Activated T-helper 1 cell treated with Interleukin-2 at 50 U/mL for 16 hours (primary cell): ENCODE measurements at regions not wholly inside any gene's neighbourhood (a gene's known extent, or its start where the extent isn't known, plus 50 kb on each side); places are given as distances from the start of the nearest gene placed in this dataset.

Source experiments
- DNase-seq: peaks from one replicate; pipeline ENCODE4 v3.0.0-alpha.2; 2020; ENCODE audit warnings: low read depth

DNA sequence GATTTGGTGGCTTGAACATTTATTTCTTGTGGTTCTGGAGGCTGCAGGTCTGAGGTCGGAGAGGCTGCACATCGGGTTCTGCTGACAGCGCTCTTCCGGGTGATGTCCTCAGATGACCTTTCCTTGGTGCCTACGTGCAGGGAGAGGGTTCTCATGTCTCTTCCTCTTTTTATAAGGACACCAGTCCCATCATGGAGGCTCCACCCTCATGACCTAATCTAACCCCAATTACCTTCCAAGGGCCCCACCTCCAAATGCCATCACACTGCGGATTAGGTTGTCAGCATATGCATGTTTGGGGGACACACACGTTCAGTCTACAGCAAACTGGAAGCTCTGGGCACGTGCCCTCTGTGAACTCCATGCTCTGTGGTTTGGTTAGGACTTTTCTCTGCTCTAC is 338.6 kb downstream of the FGF9 start:
- DNase-seq = no peak

DNA sequence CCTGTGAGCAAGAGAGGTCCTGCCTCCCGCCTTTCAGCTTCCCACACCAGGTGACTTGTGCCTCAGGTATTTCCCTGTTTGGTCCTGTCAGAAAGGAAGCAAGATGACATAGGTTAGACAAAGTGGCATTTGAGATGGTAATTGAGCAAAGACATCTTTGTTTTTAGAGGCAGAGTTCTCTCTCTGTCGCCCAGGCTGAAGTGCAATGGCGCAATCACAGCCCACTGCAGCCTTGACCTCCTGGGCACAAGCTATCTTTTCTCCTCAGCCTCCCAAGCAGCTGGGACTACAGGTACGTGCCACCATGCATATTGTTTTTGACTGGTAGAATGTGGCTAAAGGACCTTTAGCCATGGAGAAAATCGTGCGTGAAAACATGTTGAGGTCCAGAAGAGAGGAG is 339.1 kb downstream of the FGF9 start:
- no peak for DNase-seq

DNA sequence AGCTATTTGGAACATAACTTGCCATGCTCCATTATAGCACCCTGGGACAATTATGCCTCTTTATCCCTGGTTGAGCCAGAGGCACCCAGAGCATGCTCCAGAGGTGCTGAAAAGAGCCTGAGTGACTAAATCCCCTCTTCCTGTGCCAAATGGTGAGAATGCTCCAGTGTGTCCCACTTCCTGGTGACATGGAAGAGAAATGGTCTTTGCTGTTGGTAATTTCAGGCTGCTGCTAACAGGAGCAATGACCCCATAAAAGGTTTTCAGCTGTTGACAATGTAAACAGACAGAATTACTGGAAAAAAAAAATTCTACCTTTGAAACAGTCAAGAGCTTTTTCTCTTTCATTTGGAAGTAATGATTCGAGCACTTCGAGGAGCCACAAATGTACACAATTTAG is 341.8 kb downstream of the FGF9 start:
- DNase-seq = no peak

DNA sequence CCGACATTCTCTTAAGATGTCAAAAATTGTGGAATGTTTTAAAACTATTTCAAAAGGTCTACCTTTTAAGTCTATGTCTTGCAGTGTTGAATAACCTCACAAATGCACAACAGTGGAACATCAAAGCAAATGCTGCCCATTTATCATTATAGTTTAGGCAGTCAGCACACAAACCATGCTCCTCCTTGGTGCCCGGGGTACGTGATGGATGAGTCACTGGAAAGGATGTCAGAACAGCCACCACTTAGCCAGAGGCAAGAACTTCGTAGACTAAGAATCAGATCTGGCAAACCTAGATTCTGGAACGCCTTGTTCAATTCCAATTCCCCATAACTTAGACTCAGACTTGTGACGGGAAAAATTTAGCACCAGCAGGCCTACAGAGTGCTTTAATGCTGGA is 343.6 kb downstream of the FGF9 start:
- no peak for DNase-seq

DNA sequence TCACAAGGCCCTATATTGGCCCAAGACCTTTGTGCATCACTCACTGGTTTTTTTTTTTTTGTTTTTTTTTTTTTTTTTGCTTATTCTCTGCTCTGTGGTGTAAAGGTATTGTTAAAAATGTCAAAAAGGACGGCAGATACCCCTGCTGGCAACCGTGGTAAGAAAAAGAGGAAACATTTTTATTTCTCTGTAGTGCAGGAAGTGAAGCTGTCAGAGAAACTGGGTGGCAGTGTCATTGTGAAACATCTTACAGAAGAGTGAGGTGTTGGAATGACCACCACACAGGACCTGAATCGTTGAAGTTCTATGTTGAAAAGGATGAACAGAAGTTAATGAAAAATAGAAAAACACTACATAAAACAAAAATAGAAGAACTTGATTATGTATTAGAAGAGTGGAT is 346.4 kb downstream of the FGF9 start:
- DNase-seq = no peak

DNA sequence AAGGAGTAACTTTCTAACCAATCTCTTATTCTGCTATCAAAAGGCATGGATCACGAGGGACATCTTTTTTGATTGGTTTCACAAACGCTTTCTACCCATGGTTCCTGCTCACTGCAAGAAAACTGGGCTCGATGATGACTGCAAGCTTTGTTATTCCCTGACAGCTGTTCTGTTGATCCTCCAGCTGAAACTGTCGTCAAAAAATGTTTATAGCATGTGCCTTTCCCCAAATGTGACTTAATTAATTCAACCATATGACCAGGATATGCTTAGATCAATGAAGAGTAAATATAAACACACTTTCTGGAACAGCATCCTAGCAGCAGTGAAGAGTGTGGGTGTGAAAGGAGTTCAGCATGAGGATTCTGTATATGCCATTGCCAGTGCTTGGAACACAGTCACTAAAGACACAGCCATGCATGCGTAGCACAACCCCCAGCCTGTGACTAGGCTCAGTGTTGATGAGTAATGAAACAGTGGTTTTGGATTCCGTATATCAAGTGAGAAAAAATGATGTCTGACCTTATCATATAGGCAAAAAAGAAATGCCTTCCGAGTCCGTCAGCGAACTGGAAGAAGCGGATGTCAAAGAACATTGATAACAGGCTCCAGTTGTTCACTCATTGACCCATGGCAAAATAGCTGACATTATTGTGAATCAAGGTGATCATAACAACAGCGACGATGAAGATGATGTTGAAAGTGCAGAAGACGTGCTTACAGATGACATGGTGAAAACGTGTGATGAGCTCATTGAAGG is 347.4 kb downstream of the FGF9 start:
- DNase-seq = no peak

DNA sequence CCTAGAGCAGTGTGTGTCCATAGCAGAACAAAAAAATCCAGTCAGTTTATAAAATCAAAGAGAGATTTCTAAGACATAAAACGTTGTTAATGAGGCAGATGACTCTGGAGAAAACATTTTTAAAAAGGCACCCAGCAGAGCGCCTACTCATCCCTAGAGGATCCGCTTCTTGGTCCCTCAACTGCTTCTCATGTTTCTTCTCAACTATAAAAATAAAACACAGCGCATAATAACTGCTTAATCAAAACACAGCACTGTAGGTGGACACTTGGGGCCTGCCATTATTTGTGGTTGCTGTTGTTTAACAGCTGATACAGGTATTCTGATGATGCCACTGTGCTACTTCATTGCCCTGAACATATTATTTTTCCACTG is 347.9 kb downstream of the FGF9 start:
- no peak for DNase-seq

DNA sequence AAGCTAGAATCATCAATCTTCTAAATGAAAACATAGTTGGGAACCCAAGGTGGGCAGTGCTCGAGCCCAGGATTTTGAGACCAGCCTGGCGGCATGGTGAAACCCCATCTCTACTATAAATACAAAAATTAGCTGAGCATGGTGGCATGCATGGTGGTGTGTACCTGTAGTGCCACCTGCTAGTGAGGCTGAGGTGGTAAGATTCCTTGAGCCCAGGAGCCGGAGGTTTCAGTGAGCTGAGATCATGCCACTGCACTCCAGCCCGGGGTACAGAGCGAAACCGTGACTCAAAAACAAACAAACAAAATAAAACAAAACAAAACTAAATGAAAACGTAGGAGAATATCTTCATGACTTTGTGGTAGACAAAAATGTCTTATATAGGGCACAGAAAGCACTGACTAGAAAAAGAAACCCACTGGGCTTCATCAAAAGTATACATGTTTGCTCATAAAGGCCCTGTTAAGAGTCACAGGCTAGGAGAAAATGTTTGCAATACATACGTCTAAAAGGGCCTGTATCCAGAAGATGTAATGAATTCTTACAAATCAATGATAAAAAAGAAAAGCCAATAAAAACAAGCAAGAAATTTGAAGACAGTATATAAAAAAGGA is 353.6 kb downstream of the FGF9 start:
- DNase-seq = no peak

DNA sequence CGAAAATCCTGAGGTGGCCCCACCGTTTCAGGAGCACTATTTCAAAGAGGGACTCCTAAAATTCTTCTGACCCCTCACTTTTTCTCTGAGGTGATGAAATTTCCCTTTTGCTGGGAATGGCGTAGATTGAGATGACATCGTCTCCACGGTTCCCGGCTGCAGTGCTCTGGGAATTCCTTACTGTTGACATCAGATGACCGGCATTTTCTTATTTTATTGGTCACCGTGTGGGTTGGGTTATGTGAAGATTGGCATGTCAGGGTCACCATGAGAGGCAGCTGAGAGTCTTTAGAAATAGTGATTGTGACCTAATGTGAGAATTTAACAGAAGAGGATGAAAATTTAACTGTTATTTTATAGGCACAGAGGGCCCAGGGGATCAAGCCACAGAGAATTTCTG is 356.7 kb downstream of the FGF9 start:
- no peak for DNase-seq

DNA sequence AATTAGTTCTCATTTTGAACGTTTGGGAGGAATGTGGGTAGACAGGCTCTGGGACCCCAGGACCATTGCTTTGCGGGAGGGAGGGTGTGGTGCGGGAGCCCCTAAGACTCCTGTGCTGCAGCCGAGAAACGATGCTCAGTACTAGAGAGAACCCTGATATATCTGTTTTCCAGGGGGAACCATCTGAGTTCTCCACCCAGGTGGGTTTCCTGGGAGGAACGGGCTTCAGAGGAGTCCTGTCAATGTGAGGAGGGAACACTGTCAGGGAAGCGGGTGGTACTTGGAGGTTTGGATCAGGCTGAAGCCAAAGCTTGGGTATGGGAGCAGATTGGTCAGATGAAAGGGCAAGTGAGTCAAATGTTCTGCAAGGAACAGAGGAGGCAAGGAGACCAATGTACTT is 358.0 kb downstream of the FGF9 start:
- no peak for DNase-seq

DNA sequence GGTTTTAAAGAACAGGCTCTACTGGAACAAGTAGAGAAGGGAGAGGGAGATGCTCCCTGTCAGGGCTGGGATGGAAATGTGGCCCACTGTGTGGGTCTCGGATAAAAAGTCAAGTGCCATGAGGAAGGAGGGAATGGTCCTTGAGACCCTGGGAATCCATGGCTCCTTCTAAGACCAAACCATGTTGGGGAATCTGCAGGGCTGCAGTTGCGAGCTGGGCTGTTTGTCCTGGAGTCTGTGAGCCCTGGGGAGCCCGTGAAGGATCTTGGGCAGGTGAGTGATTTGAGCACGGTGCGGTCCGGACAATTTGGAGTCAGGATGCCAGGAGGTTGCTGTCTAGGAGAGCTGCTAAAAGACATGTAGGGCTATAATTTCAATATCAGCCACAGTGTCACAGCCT is 359.4 kb downstream of the FGF9 start:
- DNase-seq = no peak

DNA sequence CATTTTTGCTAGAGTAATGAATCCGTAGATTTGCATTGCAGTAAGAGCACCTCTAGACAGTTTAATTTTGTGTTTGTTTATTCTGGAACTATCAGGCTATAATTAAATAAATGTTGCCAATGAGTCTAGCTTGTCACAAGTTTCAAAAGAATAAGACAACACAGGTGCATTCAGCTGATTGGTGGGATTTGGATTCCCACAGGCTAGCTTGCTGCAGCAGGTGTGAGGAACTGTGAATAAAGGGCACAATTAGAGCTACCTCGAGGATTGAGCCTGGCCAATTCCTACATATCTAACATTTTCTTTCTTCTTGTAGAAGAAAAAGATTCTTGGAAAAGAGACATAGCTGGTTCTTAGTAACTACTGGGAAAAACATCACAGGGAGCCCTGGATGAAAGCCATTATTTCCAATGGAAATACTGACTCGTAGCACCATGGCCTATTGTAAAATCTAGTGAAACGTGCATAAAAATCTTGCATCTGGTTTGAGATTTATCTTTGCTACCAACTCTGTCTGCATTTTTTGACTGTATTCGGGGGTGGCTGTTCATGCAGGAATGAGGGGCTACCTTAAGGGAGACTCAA is 360.9 kb downstream of the FGF9 start:
- no peak for DNase-seq

DNA sequence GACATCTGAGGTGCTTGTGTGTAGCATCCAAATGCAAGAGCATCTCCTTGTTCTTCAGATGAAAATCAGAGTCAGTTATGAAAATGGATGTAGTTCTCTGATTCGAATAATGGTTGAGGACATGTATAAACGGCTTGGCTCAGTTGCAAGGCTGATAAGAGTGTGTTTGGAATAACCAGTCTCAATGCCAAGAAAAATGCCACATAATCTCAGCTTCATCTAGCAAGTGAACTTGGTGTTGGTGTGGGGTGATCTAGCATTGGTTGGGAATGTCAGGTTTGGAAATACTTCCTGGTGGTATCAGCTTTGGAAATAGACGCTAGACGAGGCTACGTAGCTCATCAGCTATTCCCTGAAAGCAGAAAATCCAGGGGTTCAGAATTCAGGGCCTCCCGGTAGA is 362.0 kb downstream of the FGF9 start:
- DNase-seq = no peak

DNA sequence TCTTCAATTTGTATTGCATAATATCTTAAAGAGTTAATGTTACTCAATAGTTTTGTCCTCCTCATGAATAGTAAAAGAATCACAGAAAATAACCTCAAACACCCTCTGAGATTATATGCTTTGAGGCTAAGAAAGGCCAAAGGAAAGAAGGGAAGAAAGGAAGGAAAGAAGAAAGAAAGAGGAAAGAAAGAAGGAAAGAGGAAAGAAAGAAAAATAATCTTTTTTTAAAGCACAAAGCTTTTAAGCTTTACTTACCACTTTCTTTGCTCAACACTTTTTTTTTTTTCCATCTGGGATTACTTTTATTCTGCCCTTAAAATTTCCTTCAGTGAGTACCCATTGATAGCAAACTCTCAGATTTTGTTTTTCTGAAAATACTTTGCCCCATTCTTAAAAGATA is 369.1 kb downstream of the FGF9 start:
- no peak for DNase-seq

DNA sequence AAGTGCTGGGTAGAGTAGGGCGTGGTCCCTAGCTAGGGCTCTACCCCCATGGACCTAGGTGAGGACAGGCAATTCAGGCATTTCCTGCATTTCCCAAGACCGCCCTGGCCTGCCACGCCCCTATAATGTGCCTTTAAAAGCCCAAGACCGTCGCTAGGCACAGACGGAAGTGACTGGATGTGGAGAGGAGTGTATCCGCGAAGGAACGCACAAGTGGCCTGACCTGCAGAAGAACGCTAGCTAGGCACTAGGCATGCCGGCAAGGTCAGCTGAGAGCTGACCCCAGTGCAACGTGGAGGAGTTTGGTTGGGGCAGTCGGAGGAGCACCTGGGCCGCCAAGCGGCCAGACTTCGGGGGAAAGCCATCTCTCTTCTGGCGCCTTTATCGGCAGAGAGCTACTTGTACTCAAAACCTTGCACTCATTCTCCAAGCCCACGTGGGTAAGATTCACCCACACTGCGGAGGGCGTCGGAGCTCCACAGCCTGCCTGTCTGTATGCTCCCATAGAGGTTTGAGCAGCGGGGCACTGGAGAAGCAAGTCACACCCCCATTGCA is 370.0 kb downstream of the FGF9 start:
- DNase-seq = no peak

DNA sequence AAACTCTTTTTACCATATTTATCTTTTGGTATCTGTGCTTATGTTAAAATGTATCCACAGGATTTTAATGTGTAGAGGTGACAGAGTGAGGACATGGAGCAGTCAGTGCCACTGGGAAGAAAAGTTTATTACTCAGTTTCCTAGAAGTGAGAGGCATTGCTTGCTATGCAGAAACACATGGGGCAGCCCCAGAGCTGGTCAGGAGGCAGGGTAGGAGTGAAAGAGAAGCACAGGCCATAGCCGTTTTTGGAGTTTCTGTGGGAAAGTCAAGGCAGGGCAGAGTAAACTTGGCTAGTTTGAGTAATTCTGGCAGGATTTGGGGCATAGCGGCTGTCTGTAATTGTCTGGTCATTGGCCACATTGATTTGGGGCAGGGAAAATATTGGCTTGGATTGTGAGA is 370.9 kb downstream of the FGF9 start:
- DNase-seq = no peak

DNA sequence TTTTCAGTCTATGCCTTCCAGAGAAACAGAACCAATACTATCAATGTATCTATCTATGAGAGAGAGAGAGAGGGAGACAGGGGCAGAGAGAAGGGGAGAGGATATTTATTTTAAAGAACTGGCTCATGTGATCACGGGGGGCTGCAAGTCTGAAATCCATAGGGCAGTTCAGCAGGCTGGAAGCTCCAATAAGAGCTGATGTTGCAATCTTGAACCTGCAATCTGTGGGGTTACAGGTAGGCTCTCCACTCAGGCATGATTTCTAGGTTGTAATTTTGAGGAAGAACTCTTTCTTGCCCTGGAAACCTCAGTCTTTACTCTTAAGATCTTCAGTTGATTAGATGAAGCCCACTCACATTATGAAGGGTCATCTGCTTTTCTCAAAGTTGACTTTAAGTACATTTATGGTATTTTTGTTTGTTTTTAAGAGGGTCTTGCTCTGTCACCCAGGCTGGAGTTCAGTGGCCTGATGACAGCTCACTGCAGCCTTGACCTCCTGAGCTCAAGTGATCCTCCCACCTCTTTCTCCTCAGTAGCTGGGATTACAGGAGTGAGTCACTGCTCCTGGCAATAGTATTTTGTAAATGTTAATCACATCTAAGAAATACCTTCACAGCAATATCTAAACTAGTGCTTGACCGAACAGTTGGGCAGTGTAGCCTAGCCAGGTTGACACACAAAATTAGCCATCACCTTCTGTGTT is 376.4 kb downstream of the FGF9 start:
- DNase-seq = no peak

DNA sequence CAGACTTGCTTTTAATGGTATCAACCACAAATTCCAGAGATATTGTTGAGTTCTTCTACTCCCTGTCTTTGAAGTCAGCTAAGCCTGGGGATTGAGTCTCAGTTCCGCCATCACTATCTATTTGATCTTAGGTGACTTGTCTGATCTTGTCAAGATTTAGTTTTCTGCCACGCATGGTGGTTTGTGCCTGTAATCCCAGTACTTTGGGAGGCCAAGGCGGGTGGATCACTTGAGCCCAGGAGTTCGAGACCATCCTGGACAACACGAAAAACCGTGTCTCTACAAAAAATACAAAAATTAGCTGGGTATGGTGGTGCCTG is 376.9 kb downstream of the FGF9 start:
- no peak for DNase-seq

DNA sequence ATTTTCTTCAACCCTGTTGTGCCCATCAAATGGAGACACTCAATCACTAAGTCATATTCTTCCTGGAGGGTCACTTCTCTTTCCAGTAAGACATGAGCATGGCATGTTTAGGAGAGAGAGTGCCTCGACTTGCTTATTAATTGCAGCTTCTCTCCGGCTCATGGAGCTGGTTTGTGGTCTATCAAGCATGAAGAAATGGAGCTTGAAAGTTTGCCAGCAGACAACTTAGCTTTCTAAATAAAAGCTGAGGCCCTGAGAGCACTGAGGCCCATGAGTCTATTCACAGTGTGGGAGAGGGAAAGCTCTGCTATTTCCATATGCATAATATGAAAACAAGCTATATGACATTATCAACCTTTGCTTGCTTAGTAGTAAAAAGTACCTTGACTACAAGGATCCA is 378.5 kb downstream of the FGF9 start:
- no peak for DNase-seq

DNA sequence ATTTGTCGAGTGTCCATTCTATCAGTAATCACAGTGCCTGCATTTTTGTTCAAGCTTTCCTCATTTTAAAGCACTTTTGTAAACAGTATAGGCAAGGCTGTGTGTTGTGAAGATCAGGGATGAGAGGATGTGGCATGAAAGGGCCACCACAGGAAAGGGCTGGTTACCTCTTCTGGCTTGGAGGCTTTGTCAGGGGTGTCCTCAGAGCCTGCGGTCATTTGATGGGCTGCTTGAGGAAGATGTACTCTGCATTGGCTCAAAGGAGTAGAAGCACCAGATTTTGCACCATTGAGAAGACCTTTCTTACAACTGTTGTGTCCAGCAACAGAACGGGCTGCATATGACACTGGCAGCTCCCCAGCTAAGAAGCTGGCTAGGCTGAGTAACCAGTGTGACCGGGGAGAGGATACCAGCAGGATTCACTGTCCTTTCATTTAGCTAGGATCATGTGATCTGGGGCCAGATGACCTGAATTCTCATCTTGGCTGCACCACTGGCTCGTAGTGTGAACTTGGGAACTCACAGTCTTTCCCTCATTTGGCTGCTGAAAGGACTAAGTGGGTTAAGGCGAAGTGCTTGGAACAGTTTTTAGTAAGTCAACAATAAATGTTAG is 380.2 kb downstream of the FGF9 start:
- no peak for DNase-seq

DNA sequence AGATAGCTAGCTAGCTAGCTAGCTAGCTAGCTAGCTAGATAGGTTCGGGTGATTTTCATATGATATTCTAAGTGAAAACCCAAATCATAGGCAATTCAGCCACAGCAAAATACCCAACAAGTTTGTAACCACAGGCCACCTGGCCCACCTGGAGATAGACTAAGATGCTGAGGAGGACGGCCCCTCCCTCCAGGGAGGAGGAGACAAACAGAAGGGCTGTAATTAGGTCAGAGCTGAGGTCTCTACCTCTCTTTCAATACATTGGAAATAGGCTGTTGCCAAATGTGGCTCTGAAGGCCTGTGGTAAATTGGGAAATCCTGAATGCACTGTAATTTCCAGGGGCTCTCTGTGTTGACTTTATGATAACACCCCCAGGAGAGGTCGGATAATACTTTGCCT is 382.2 kb downstream of the FGF9 start:
- DNase-seq = no peak

DNA sequence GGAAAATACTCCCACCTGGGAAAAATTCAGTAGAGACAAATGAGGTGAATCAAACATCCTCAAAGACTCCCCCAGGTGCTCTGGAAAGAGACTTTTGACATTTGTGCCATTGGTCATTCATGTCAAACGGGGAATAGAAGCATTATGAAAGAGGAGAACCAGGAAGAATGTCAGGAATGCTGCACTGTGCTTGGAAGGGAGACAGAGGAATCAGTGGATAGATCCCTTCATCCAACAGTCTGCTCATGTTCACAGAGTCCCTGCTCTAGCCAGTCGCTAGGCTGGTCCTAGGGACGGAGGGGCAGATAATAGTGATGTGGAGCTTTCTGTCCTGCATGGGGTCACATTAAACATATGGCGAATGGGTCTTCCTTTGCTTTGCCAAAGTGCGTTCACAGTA is 384.4 kb downstream of the FGF9 start:
- DNase-seq = no peak

DNA sequence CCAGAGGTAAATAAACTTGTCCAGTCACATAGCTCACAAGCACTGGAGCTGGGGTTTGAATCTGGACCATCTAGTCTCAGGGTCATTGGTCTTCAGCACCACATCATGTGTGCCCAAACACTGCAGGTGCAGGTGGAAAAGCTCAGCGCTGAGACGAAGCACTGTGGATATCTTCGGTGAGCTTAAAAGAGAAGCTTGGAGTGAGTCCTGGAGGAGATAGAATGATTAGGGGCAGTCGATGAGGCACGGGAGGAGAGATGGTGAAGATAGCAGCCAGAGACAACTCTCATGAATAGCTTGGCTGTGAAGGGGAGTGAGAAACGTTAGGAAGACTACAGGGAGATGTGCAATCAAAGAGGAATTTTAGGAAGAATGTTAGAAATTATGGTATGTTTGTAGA is 389.3 kb downstream of the FGF9 start:
- DNase-seq = no peak
